ENCODE measurements at regions not wholly inside any gene's neighbourhood (a gene's known extent, or its start where the extent isn't known, plus 50 kb on each side); places are given as distances from the start of the nearest gene placed in this dataset.

GRCh38 chr6:22146931-22147701, 149.7 kb downstream of the PRL start:
- TF ChIP-seq POLR2AphosphoS5 (IDR thresholded peaks at IDR 0.05; ENCODE audit: borderline replicate concordance, low read depth, low read length) (no peak), EZH2 (IDR thresholded peaks at IDR 0.05) (no peak), FOXP2 (optimal IDR thresholded peaks at IDR 0.05; ENCODE audit: control extremely low read depth, extremely low read length, insufficient read depth) (no peak)
